Ovary (tissue), 7 donors: ENCODE measurements at regions not wholly inside any gene's neighbourhood (a gene's known extent, or its start where the extent isn't known, plus 50 kb on each side); places are given as distances from the start of the nearest gene placed in this dataset.

Source experiments
- DNase-seq, 5 donors: peaks; one replicate each; pipeline ENCODE4 v3.0.0-alpha.2; 2019 to 2020
- H3K27ac ChIP-seq, 2 donors: fragments of 200-600 bp; one replicate each; pipeline versions ENCODE4 v1.5.1 to v1.8.0; 2019 to 2022
- H3K27me3 ChIP-seq: fragments of 200-600 bp; one replicate; pipeline ENCODE4 v1.8.0; 2022
- H3K36me3 ChIP-seq: fragments of 200-600 bp; sonication (generic); one replicate; pipeline ENCODE4 v1.5.1; 2019
- H3K4me1 ChIP-seq: one replicate; pipeline ENCODE4 v1.8.1; 2013; ENCODE audit warnings: mild to moderate bottlenecking, moderate library complexity; ENCODE audit not compliant: insufficient read depth
- H3K4me3 ChIP-seq: fragments of 200-600 bp; sonication (generic); one replicate; pipeline ENCODE4 v1.5.1; 2017
- H3K9me3 ChIP-seq, 2 donors: fragments of 200-600 bp in 1 of 2; sonication (generic) in 1 of 2; one replicate each; pipeline versions ENCODE4 v1.5.1 to v1.8.1; 2013 to 2019; ENCODE audit warnings: mild to moderate bottlenecking in 1 of 2, moderate library complexity in 1 of 2
- EP300 ChIP-seq: sonication (generic); formaldehyde crosslinking; IDR thresholded peaks from one replicate; pipeline ENCODE4 v1.6.1; 2017; ENCODE audit warnings: antibody characterized with exemption
- POLR2A ChIP-seq: fragments of 450-650 bp; IDR thresholded peaks from one replicate; pipeline ENCODE4 v1.6.1; 2017; ENCODE audit warnings: antibody characterized with exemption, mild to moderate bottlenecking, moderate library complexity
- WGBS, 3 donors: extraction: QIAGEN DNeasy Blood & Tissue Kit in 1 of 3; methylation state at CpG; one replicate each; pipeline versions ENCODE4 v1.1.5 to v1.1.7; 2013 to 2017; 5-methylcytosine and 5-hydroxymethylcytosine counted together
- intact Hi-C, 4 donors: fragments of 100-400 bp; cut with DNase I; formaldehyde crosslinking; loops; one replicate each; pipeline versions ENCODE4 v1.11.0 to v1.15.1; 2022 to 2023
- TF ChIP-seq, protein P1 (sequence below), 3 donors: fragments of 450-650 bp in 2 of 3; fragments of 200-600 bp in 1 of 3; IDR thresholded peaks; one replicate each; pipeline versions ENCODE4 v1.5.1 to v1.8.0; 2016 to 2022; ENCODE audit warnings: antibody characterized with exemption in 3 of 3, mild to moderate bottlenecking in 1 of 3
- donor health status: DM: no; HTN: no; CAD: no; lungs with moderate emphysema.
- donor health status: DM: no; HTN: no; CAD: no.
- donor health status: Bipolar disorder and iron deficiency.
- donor health status: DM: no; HTN: no; CAD: no.
- donor health status: DM: yes; HTN: yes; CAD: no.

DNA sequence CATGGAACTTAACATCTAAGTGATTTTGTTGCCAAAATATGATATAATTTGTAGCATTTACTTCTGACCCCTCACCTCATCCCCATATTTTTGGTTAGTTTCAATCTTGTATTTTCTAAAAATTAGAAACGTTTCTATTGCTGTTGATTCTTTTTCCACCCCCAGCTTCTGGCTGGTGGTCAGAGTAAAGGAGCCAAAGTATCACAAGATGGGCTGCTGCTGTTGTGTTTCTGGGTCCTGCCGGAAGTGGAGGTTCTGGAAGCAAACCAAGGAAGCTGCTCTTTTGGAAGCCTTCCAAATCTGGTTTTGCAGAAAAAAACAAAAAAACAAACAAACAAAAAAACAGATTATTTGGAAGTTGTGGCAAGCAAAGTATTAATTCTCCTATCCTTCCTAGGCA lies 221.1 kb upstream of the P2RY1 start:
- Histone ChIP-seq H3K36me3 (no peaks in the 10 kb centered on the region), H3K9me3 (no peaks in the 10 kb centered on the region), H3K27me3 (no peaks in the 10 kb centered on the region), H3K4me1 (no peaks in the 10 kb centered on the region), H3K4me3 (no peak overlapping the region), H3K27ac (no peak overlapping the region)
- DNase-seq: no peak
- TF ChIP-seq EP300 (no peak), POLR2A (no peak)
- TF ChIP-seq, protein P1, sequence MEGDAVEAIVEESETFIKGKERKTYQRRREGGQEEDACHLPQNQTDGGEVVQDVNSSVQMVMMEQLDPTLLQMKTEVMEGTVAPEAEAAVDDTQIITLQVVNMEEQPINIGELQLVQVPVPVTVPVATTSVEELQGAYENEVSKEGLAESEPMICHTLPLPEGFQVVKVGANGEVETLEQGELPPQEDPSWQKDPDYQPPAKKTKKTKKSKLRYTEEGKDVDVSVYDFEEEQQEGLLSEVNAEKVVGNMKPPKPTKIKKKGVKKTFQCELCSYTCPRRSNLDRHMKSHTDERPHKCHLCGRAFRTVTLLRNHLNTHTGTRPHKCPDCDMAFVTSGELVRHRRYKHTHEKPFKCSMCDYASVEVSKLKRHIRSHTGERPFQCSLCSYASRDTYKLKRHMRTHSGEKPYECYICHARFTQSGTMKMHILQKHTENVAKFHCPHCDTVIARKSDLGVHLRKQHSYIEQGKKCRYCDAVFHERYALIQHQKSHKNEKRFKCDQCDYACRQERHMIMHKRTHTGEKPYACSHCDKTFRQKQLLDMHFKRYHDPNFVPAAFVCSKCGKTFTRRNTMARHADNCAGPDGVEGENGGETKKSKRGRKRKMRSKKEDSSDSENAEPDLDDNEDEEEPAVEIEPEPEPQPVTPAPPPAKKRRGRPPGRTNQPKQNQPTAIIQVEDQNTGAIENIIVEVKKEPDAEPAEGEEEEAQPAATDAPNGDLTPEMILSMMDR (IDR thresholded peaks at IDR 0.05): no peak
- 6 to 8% (median 7%) methylated on average over 2 of the region's 2 CpGs for WGBS, 3 donors
- intact Hi-C loops: no loop called here

DNA sequence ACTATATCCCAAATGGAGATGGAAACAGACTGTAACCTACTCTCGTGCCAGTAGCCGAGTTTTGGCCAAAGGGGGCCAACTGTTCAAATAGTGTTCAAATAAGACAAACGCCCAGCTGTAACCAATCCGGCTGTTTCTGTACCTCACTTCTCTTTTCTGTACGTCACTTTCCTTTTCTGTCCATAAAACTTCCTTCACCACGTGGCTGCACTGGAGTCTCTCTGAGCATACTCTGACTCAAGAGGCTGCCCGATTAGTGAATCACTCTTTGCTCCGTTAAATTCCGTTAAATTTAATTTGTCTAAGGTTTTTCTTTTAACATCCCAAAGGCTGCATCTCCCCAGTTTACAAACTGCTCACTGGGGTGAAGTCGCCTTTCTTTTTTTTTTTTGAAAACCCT lies 219.2 kb upstream of the P2RY1 start:
- H3K27ac ChIP-seq: no peak overlapping the region
- H3K36me3 ChIP-seq: no peaks in the 10 kb centered on the region
- no peak for DNase-seq
- 87 to 96% (median 91%) methylated on average over 10 of the region's 10 CpGs for WGBS, 3 donors
- intact Hi-C loops: no loop called here
- no peak overlapping the region for H3K4me3 ChIP-seq
- no peaks in the 10 kb centered on the region for H3K27me3 ChIP-seq
- H3K4me1 ChIP-seq: no peaks in the 10 kb centered on the region
- H3K9me3 ChIP-seq: no peaks in the 10 kb centered on the region
- TF ChIP-seq POLR2A (no peak), EP300 (no peak)
- TF ChIP-seq, protein P1 (IDR thresholded peaks at IDR 0.05): no peak

DNA sequence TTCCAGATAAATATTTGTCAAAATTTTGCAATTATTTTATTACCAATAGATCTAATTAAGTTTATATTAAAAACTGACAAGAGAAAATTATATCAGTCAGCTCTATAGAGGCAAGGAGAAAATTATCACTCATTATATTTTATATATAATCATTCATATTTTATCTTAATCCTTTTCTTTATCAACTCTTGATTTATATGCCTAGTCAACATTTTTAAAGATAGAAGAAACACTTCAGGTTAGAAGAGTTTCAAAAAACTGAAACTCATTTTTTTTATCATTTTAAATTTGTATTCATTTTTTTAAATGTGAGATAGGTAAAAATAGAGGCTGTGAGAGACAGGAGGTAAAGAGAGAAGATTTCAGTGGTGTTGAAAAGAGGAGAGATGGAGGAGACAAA lies 217.3 kb upstream of the P2RY1 start:
- Histone ChIP-seq H3K4me3 (no peak overlapping the region), H3K27me3 (no peaks in the 10 kb centered on the region), H3K9me3 (no peaks in the 10 kb centered on the region), H3K36me3 (no peaks in the 10 kb centered on the region), H3K27ac (no peak overlapping the region), H3K4me1 (no peaks in the 10 kb centered on the region)
- TF ChIP-seq POLR2A (no peak), EP300 (no peak)
- TF ChIP-seq, protein P1 (IDR thresholded peaks at IDR 0.05): no peak
- intact Hi-C loops: no loop called here
- DNase-seq: no peak

DNA sequence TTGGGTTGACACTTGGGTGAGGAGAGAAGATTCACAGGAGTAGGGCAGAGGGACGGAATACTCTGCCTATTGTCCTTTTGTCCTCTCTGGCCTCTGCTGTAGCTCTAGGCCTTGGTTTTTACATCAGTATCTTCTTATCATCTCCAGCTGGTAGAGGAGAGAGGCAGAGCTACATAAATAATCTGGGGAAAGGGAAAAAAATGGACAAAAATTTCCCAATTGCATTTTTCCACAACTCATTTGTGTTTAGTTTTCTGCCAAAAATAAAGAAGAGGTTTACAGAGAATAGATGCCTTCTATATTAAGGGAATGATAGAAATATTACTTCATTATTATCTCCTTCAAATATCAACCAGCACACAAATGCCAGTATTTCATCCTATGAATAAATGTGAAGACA lies 216.4 kb upstream of the P2RY1 start:
- intact Hi-C loops: no loop called here
- Histone ChIP-seq H3K4me3 (no peak overlapping the region), H3K4me1 (no peaks in the 10 kb centered on the region), H3K36me3 (no peaks in the 10 kb centered on the region), H3K9me3 (no peaks in the 10 kb centered on the region), H3K27ac (no peak overlapping the region), H3K27me3 (no peaks in the 10 kb centered on the region)
- WGBS, 3 donors: 76 to 95% (median 85%) methylated on average over 1 of the region's 1 CpG
- no peak for DNase-seq
- TF ChIP-seq POLR2A: no peak
- TF ChIP-seq, protein P1 (IDR thresholded peaks at IDR 0.05): no peak
- no peak for TF ChIP-seq EP300

DNA sequence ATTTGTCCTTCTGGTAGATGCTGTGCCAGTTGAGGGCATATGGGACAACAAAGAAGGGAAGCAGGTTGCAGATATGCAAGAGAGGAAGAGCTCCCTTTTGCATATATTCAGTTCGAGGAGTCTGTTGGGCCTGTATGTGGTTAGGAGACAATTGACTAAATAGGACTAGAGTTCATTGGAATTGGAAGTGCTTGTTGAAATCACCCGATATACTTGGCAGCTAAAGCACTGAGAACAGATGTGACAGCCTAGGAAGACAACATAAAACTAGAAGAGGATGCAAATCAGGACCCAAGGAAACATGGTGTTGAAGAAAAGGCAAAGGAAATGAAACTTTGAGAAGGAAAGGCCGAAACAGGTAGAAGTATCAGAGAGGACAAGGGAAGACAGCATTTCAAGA lies 215.2 kb upstream of the P2RY1 start:
- intact Hi-C loops: no loop called here
- Histone ChIP-seq H3K4me3 (no peak overlapping the region), H3K27me3 (no peaks in the 10 kb centered on the region), H3K4me1 (no peaks in the 10 kb centered on the region), H3K9me3 (no peaks in the 10 kb centered on the region), H3K36me3 (no peaks in the 10 kb centered on the region), H3K27ac (no peak overlapping the region)
- no peak for DNase-seq
- TF ChIP-seq POLR2A: no peak
- WGBS, 3 donors: 88 to 95% (median 92%) methylated on average over 3 of the region's 3 CpGs
